Suprapubic skin (tissue), 3 donors: ENCODE measurements at regions not wholly inside any gene's neighbourhood (a gene's known extent, or its start where the extent isn't known, plus 50 kb on each side); places are given as distances from the start of the nearest gene placed in this dataset.

Experiments
- POLR2AphosphoS5 ChIP-seq, 3 donors: sonication (generic); formaldehyde crosslinking; IDR thresholded peaks; one replicate each; pipeline ENCODE4 v1.6.1; 2017; ENCODE audit warnings: antibody characterized with exemption in 3 of 3
- TF ChIP-seq, protein P1 (sequence below), 2 donors: fragments of 200-600 bp in 1 of 2; fragments of 450-650 bp in 1 of 2; sonication (generic) in 1 of 2; IDR thresholded peaks; one replicate each; pipeline ENCODE4 v1.5.1; 2016 to 2019; ENCODE audit warnings: antibody characterized with exemption in 2 of 2, mild to moderate bottlenecking in 1 of 2, moderate library complexity in 1 of 2

DNA sequence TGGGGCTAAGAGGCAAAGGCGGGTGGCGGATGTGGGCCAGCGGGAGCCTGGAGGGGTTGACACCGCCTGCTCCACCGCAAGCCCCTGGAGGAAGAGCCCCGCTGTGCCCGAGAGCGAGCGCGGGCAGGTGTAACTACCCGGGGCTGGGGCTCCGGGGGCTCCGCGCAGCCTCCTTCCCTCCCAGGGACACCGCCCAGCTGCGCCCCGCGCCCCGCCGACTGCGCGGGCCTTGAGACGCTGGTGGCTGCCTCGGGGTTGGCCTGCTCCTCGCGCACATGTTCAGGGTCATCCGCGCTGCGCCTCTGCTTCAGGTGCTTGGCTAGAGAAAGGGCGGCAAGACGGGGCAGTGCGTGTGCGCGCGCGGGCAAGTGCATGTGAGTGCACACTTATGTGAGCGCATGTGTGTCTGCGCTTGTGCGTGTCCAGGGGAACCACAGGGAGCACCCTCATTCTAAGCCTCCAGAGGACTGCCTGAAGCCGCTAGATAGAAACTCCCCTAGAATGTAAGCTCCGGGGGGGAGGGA lies 197.5 kb upstream of the TMEM45B start:
- no peak for TF ChIP-seq POLR2AphosphoS5 (IDR thresholded peaks at IDR 0.05)
- TF ChIP-seq, protein P1, sequence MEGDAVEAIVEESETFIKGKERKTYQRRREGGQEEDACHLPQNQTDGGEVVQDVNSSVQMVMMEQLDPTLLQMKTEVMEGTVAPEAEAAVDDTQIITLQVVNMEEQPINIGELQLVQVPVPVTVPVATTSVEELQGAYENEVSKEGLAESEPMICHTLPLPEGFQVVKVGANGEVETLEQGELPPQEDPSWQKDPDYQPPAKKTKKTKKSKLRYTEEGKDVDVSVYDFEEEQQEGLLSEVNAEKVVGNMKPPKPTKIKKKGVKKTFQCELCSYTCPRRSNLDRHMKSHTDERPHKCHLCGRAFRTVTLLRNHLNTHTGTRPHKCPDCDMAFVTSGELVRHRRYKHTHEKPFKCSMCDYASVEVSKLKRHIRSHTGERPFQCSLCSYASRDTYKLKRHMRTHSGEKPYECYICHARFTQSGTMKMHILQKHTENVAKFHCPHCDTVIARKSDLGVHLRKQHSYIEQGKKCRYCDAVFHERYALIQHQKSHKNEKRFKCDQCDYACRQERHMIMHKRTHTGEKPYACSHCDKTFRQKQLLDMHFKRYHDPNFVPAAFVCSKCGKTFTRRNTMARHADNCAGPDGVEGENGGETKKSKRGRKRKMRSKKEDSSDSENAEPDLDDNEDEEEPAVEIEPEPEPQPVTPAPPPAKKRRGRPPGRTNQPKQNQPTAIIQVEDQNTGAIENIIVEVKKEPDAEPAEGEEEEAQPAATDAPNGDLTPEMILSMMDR (IDR thresholded peaks at IDR 0.05), result no peak
